D721Med (cell line): ENCODE measurements at regions not wholly inside any gene's neighbourhood (a gene's known extent, or its start where the extent isn't known, plus 50 kb on each side); places are given as distances from the start of the nearest gene placed in this dataset.

Experiments
- DNase-seq: peaks from one replicate; pipeline ENCODE4 v3.0.0; 2011; ENCODE audit warnings: low spot score; ENCODE audit not compliant: insufficient read length
- FAIRE-seq: peaks from 2 replicates; lab custom pipeline; 2011; peaks lifted over from hg19 to GRCh38; lab: Jason Lieb, UNC
- CTCF ChIP-seq: IDR thresholded peaks from 2 replicates; pipeline ENCODE4 v1.5.1; 2012; ENCODE audit warnings: mild to moderate bottlenecking, control low read depth; ENCODE audit not compliant: insufficient read depth; ENCODE audit errors: missing control alignments

- DNase-seq (no peak), FAIRE-seq (no peak)
- no peak for TF ChIP-seq CTCF
Observed at GRCh38 chr6:147087641-147088040, 116.6 kb upstream of the STXBP5 start.

- TF ChIP-seq CTCF, result no peak
- no peak for DNase-seq
- FAIRE-seq, result no peak
Observed at GRCh38 chr6:147088861-147089260, 115.4 kb upstream of the STXBP5 start.

GRCh38 chr6:147095316-147095715 is 108.9 kb upstream of the STXBP5 start:
- FAIRE-seq, result no peak
- TF ChIP-seq CTCF, result no peak

GRCh38 chr6:147099974-147100373 is 104.2 kb upstream of the STXBP5 start:
- no peak for FAIRE-seq
- no peak for TF ChIP-seq CTCF
- DNase-seq, result no peak

More at GRCh38 chr6:147095316-147095715, 108.9 kb upstream of the STXBP5 start:
- DNase-seq, result no peak

GRCh38 chr6:147103007-147103406 is 101.2 kb upstream of the STXBP5 start:
- TF ChIP-seq CTCF, result no peak
- FAIRE-seq (no peak), DNase-seq (no peak)

GRCh38 chr6:147103694-147104093 is 100.5 kb upstream of the STXBP5 start:
- no peak for TF ChIP-seq CTCF
- no peak for DNase-seq
- no peak for FAIRE-seq

- DNase-seq, result no peak
- FAIRE-seq, result no peak
- TF ChIP-seq CTCF, result no peak
Observed at GRCh38 chr6:147105786-147106185, 98.4 kb upstream of the STXBP5 start.
